ENCODE measurements at regions not wholly inside any gene's neighbourhood (a gene's known extent, or its start where the extent isn't known, plus 50 kb on each side); places are given as distances from the start of the nearest gene placed in this dataset.

DNA sequence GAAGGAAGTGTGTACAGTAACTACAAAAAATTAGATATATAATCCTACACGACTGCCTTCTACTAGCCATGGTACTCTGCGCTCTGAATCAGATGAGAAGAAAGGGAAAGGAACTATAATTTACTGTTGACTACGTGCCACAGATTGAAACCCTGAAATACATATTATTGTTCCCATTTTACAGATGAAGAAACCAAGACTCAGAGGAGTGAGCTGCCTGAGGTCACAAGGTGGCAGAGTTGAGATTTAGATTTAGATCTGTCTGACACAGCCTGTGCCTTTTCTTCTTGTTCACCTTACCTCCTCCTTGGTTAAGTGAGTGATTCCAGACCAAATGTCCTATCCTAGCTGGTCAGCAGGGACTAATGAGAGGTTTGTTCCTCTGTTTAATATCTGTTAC lies 61.6 kb upstream of the OR4E1 start:
- ATAC-seq: no peak
- TF ChIP-seq ZFP30 (CRISPR knock-in tag; IDR thresholded peaks at IDR 0.05): no peak
- TF ChIP-seq TOX (CRISPR knock-in tag; IDR thresholded peaks at IDR 0.05; ENCODE audit: borderline replicate concordance): no peak
- TF ChIP-seq ZC3H10 (CRISPR knock-in tag; IDR thresholded peaks at IDR 0.05): no peak
- TF ChIP-seq, protein P1, sequence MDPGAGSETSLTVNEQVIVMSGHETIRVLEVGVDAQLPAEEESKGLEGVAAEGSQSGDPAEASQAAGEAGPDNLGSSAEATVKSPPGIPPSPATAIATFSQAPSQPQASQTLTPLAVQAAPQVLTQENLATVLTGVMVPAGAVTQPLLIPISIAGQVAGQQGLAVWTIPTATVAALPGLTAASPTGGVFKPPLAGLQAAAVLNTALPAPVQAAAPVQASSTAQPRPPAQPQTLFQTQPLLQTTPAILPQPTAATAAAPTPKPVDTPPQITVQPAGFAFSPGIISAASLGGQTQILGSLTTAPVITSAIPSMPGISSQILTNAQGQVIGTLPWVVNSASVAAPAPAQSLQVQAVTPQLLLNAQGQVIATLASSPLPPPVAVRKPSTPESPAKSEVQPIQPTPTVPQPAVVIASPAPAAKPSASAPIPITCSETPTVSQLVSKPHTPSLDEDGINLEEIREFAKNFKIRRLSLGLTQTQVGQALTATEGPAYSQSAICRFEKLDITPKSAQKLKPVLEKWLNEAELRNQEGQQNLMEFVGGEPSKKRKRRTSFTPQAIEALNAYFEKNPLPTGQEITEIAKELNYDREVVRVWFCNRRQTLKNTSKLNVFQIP (CRISPR knock-in tag; IDR thresholded peaks at IDR 0.05; ENCODE audit: borderline replicate concordance, low read depth): no peak
- TF ChIP-seq ZNF565 (CRISPR knock-in tag; conservative IDR thresholded peaks at IDR 0.05; ENCODE audit: low read depth): no peak
- no peak for TF ChIP-seq TSHZ2 (CRISPR knock-in tag; IDR thresholded peaks at IDR 0.05)
- TF ChIP-seq ZNF70 (CRISPR knock-in tag; IDR thresholded peaks at IDR 0.05): no peak

DNA sequence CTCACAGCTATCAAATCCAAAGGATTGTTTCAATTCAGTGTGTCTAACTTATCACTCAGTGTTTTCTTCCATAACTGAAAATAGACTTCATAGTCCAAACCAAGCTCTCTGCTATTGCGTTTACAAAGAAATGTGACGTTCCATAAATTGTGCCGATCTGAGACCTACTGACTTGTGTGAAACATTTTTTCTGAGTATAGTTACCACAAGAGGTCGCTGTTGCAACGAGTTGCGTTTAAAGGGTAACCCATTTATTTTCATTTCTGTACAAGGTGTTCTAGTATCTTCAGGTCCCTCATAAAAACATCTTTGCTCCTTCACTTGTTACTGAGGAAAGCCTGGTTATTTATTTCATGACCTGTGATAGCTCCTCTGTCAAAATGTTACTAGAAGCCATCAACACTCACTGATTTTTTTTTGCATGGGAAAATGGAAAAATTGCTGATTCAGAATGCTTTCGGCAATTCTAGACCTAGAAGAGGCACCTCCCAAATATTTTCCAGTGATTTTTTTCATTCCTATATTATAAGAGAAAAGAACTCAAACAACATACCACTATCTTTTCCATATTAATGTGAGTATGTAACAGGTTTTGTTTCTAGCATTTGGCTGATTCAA lies 60.9 kb upstream of the OR4E1 start:
- peak; percentile 77 for ATAC-seq
- no peak for TF ChIP-seq ZNF70 (CRISPR knock-in tag; IDR thresholded peaks at IDR 0.05)
- no peak for TF ChIP-seq ZNF8 (CRISPR knock-in tag; IDR thresholded peaks at IDR 0.05)
- no peak for TF ChIP-seq ZFP3 (CRISPR knock-in tag; IDR thresholded peaks at IDR 0.05)
- TF ChIP-seq SNAI2 (CRISPR knock-in tag; IDR thresholded peaks at IDR 0.05): no peak
- TF ChIP-seq ZC3H10 (CRISPR knock-in tag; IDR thresholded peaks at IDR 0.05): no peak
- no peak for TF ChIP-seq CREB5 (CRISPR knock-in tag; IDR thresholded peaks at IDR 0.05; ENCODE audit: low read depth)
- no peak for TF ChIP-seq TOX (CRISPR knock-in tag; IDR thresholded peaks at IDR 0.05; ENCODE audit: borderline replicate concordance)
- no peak for TF ChIP-seq ISL1 (CRISPR knock-in tag; IDR thresholded peaks at IDR 0.05)
- no peak for TF ChIP-seq PPARA (CRISPR knock-in tag; IDR thresholded peaks at IDR 0.05; ENCODE audit: borderline replicate concordance)
- TF ChIP-seq ZFP30 (CRISPR knock-in tag; IDR thresholded peaks at IDR 0.05): no peak
- TF ChIP-seq TSHZ2 (CRISPR knock-in tag; IDR thresholded peaks at IDR 0.05): no peak
- no peak for TF ChIP-seq GLIS3 (CRISPR knock-in tag; IDR thresholded peaks at IDR 0.05)
- TF ChIP-seq ESRRG (CRISPR knock-in tag; IDR thresholded peaks at IDR 0.05): no peak
- TF ChIP-seq ZNF565 (CRISPR knock-in tag; conservative IDR thresholded peaks at IDR 0.05; ENCODE audit: low read depth): no peak
- TF ChIP-seq ARNTL (CRISPR knock-in tag; IDR thresholded peaks at IDR 0.05; ENCODE audit: borderline replicate concordance, low read depth): no peak
- TF ChIP-seq, protein P1 (CRISPR knock-in tag; IDR thresholded peaks at IDR 0.05; ENCODE audit: borderline replicate concordance, low read depth): no peak

DNA sequence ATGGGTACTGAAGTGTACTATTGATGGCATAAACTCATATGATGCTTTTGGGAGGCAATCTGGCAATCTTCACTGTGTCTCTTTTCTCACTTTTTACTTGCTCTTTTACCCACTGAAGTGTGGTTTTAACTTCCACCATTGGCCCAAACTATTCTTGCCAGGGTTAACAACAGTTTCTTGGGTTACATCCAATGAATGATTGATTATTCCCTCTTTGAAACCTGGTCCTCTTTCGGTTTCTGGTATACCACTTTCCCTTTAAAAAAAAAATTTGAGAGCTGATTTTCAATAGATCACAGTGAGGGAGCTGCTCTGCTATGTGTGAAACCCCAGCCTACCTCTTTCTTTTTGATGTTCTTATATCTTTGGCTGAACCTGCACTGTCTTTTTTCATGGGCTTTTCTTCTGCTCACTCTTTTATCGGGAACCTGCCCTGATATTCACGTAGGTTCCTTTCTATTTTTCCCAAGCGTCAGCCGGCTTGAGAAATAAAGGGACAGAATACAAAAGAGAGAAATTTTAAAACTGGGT lies 56.1 kb upstream of the OR4E1 start:
- ATAC-seq: no peak
- TF ChIP-seq ZFP30 (CRISPR knock-in tag; IDR thresholded peaks at IDR 0.05) (no peak), SNAI2 (CRISPR knock-in tag; IDR thresholded peaks at IDR 0.05) (no peak), TSHZ2 (CRISPR knock-in tag; IDR thresholded peaks at IDR 0.05) (no peak), CREB5 (CRISPR knock-in tag; IDR thresholded peaks at IDR 0.05; ENCODE audit: low read depth) (no peak), OSR1 (CRISPR knock-in tag; IDR thresholded peaks at IDR 0.05) (no peak), PPARA (CRISPR knock-in tag; IDR thresholded peaks at IDR 0.05; ENCODE audit: borderline replicate concordance) (no peak), ZNF565 (CRISPR knock-in tag; conservative IDR thresholded peaks at IDR 0.05; ENCODE audit: low read depth) (no peak), ESRRG (CRISPR knock-in tag; IDR thresholded peaks at IDR 0.05) (no peak), BACH2 (CRISPR knock-in tag; IDR thresholded peaks at IDR 0.05; ENCODE audit: borderline replicate concordance) (no peak)
- TF ChIP-seq, protein P1 (CRISPR knock-in tag; IDR thresholded peaks at IDR 0.05; ENCODE audit: borderline replicate concordance, low read depth): no peak
